HTR-8/SVneo (cell line): ENCODE measurements at regions not wholly inside any gene's neighbourhood (a gene's known extent, or its start where the extent isn't known, plus 50 kb on each side); places are given as distances from the start of the nearest gene placed in this dataset.

Source experiments
- DNase-seq: peaks from one replicate; pipeline ENCODE4 v3.0.0; 2011; ENCODE audit warnings: low spot score, mixed read lengths; ENCODE audit not compliant: insufficient read length
- FAIRE-seq: peaks from 2 replicates; lab custom pipeline; 2011; peaks lifted over from hg19 to GRCh38; lab: Jason Lieb, UNC

GRCh38 chr16:18068477-18068876 is 268.1 kb downstream of the NPIPA8 start:
- no peak for FAIRE-seq
- DNase-seq: no peak

- no peak for FAIRE-seq
- no peak for DNase-seq
Observed at GRCh38 chr16:18062713-18063112, 273.8 kb downstream of the NPIPA8 start.

GRCh38 chr16:18060351-18060750 is 276.2 kb downstream of the NPIPA8 start:
- DNase-seq (no peak), FAIRE-seq (no peak)

- no peak for DNase-seq
- FAIRE-seq: no peak
Observed at GRCh38 chr16:18059577-18059976, 277.0 kb downstream of the NPIPA8 start.

GRCh38 chr16:18059089-18059488 is 277.4 kb downstream of the NPIPA8 start:
- no peak for DNase-seq
- peak; percentile 48 for FAIRE-seq

GRCh38 chr16:18055411-18055916 is 281.1 kb downstream of the NPIPA8 start:
- DNase-seq (no peak), FAIRE-seq (no peak)

GRCh38 chr16:18050777-18051176 is 285.8 kb downstream of the NPIPA8 start:
- FAIRE-seq (no peak), DNase-seq (no peak)

GRCh38 chr16:18050234-18050633 is 286.3 kb downstream of the NPIPA8 start:
- DNase-seq (no peak), FAIRE-seq (no peak)

- DNase-seq (no peak), FAIRE-seq (no peak)
Observed at GRCh38 chr16:18049547-18050133, 286.9 kb downstream of the NPIPA8 start.

GRCh38 chr16:18048853-18049546 is 287.5 kb downstream of the NPIPA8 start:
- DNase-seq (no peak), FAIRE-seq (no peak)

GRCh38 chr16:18047761-18048160 is 288.8 kb downstream of the NPIPA8 start:
- no peak for DNase-seq
- FAIRE-seq: no peak

- FAIRE-seq: no peak
- DNase-seq: no peak
Observed at GRCh38 chr16:18045356-18045755, 291.2 kb downstream of the NPIPA8 start.

- no peak for FAIRE-seq
- DNase-seq: no peak
Observed at GRCh38 chr16:18041864-18042834, 294.4 kb downstream of the NPIPA8 start.

- DNase-seq (no peak), FAIRE-seq (no peak)
Observed at GRCh38 chr16:18039931-18040330, 296.6 kb downstream of the NPIPA8 start.

GRCh38 chr16:18037051-18037450 is 299.5 kb downstream of the NPIPA8 start:
- peak; percentile 89 for FAIRE-seq
- no peak for DNase-seq

- FAIRE-seq: no peak
- no peak for DNase-seq
Observed at GRCh38 chr16:18024611-18025010, 311.9 kb downstream of the NPIPA8 start.

GRCh38 chr16:18018376-18018775 is 318.2 kb downstream of the NPIPA8 start:
- DNase-seq (no peak), FAIRE-seq (no peak)

- FAIRE-seq: no peak
- no peak for DNase-seq
Observed at GRCh38 chr16:18013863-18014262, 322.7 kb downstream of the NPIPA8 start.

GRCh38 chr16:18008356-18008755 is 328.2 kb downstream of the NPIPA8 start:
- FAIRE-seq: no peak

GRCh38 chr16:18003033-18003432 is 333.5 kb downstream of the NPIPA8 start:
- DNase-seq: no peak
- FAIRE-seq: no peak

More at GRCh38 chr16:18008356-18008755, 328.2 kb downstream of the NPIPA8 start:
- DNase-seq: no peak

- DNase-seq (no peak), FAIRE-seq (no peak)
Observed at GRCh38 chr16:17998996-17999395, 337.5 kb downstream of the NPIPA8 start.
